CD14-positive monocyte (primary cell): ENCODE measurements at regions not wholly inside any gene's neighbourhood (a gene's known extent, or its start where the extent isn't known, plus 50 kb on each side); places are given as distances from the start of the nearest gene placed in this dataset.

Source experiments
- DNase-seq, 3 donors: peaks; one replicate each; pipeline ENCODE4 v3.0.0-alpha.2; 2011 to 2022
- H2AFZ ChIP-seq: 2 replicates; pipeline ENCODE4 v1.6.0; 2012; ENCODE audit warnings: mild to moderate bottlenecking, low read depth, low read length, inconsistent platforms; ENCODE audit not compliant: insufficient read depth, poor library complexity, severe bottlenecking
- H3K27ac ChIP-seq, 2 donors: 1 replicate in 1 of 2; 2 replicates in 1 of 2; pipeline ENCODE4 v1.5.1; 2012 to 2013; ENCODE audit warnings: low read length in 2 of 2, control low read depth in 1 of 2, inconsistent platforms in 1 of 2, low read depth in 1 of 2, mild to moderate bottlenecking in 1 of 2
- H3K27me3 ChIP-seq, 2 donors: one replicate each; pipeline versions ENCODE4 v1.6.0 to v1.6.1; 2011 to 2013; ENCODE audit warnings: low read length in 2 of 2; ENCODE audit not compliant: control insufficient read depth in 2 of 2, insufficient read depth in 2 of 2
- H3K36me3 ChIP-seq, 2 donors: replicated peaks in 1 of 2; 1 replicate in 1 of 2; 2 replicates in 1 of 2; pipeline versions ENCODE4 v1.5.1 to v1.6.1; 2012 to 2013; ENCODE audit warnings: low read length in 2 of 2, control low read depth in 1 of 2, inconsistent platforms in 1 of 2, mild to moderate bottlenecking in 1 of 2; ENCODE audit not compliant: insufficient read depth in 2 of 2, control insufficient read depth in 1 of 2
- H3K4me1 ChIP-seq, 2 donors: 1 replicate in 1 of 2; 2 replicates in 1 of 2; pipeline versions ENCODE4 v1.5.1 to v1.6.1; 2012 to 2013; ENCODE audit warnings: low read length in 2 of 2, control low read depth in 1 of 2, inconsistent platforms in 1 of 2, mild to moderate bottlenecking in 1 of 2, moderate library complexity in 1 of 2; ENCODE audit not compliant: insufficient read depth in 2 of 2, control insufficient read depth in 1 of 2
- H3K4me2 ChIP-seq: replicated peaks from 2 replicates; pipeline ENCODE3; 2012; ENCODE audit warnings: low read length, moderate library complexity, mild to moderate bottlenecking; ENCODE audit not compliant: poor library complexity, severe bottlenecking; ENCODE audit errors: extremely low read depth
- H3K4me3 ChIP-seq, 3 experiments: fragments of 200-600 bp in 1 of 3; sonication (generic) in 1 of 3; replicated peaks in 1 of 3; 1 replicate in 2 of 3; 2 replicates in 1 of 3; pipeline ENCODE4 v1.5.1; 2011 to 2013; ENCODE audit warnings: low read length in 3 of 3, mild to moderate bottlenecking in 3 of 3, control low read depth in 2 of 3, low read depth in 2 of 3, inconsistent platforms in 1 of 3, moderate library complexity in 1 of 3
- H3K79me2 ChIP-seq: 2 replicates; pipeline ENCODE4 v1.6.0; 2012; ENCODE audit warnings: mild to moderate bottlenecking, control low read depth, inconsistent platforms, low read length, moderate library complexity; ENCODE audit not compliant: insufficient read depth
- H3K9ac ChIP-seq: 2 replicates; pipeline ENCODE4 v1.6.0; 2017; ENCODE audit warnings: low read length, mild to moderate bottlenecking; ENCODE audit not compliant: insufficient read depth, poor library complexity, severe bottlenecking
- H3K9me3 ChIP-seq, 2 donors: replicated peaks in 1 of 2; 1 replicate in 1 of 2; 2 replicates in 1 of 2; pipeline versions ENCODE4 v1.5.1 to v1.6.1; 2012 to 2013; ENCODE audit warnings: low read length in 2 of 2, control low read depth in 1 of 2; ENCODE audit not compliant: control insufficient read depth in 1 of 2, insufficient read depth in 1 of 2
- H4K20me1 ChIP-seq: 2 replicates; pipeline ENCODE4 v1.6.0; 2012; ENCODE audit warnings: mild to moderate bottlenecking, low read length, control low read depth, moderate library complexity; ENCODE audit not compliant: insufficient read depth
- H3K27ac Mint-ChIP-seq, 7 donors: one replicate each; pipeline ENCODE4 v1.8.0; 2020; ENCODE audit warnings: mild to moderate bottlenecking in 7 of 7, mixed read lengths in 7 of 7, moderate library complexity in 6 of 7, inconsistent platforms in 2 of 7
- H3K27me3 Mint-ChIP-seq, 3 donors: one replicate each; pipeline ENCODE4 v1.8.0; 2021 to 2022; ENCODE audit warnings: low read depth in 3 of 3, mild to moderate bottlenecking in 3 of 3, mixed read lengths in 3 of 3, moderate library complexity in 3 of 3, inconsistent platforms in 1 of 3
- H3K36me3 Mint-ChIP-seq, 2 donors: one replicate each; pipeline ENCODE4 v1.8.0; 2020; ENCODE audit warnings: mixed read lengths in 2 of 2, inconsistent platforms in 1 of 2, mild to moderate bottlenecking in 1 of 2
- H3K4me1 Mint-ChIP-seq: one replicate; pipeline ENCODE4 v1.8.0; 2020; ENCODE audit warnings: mild to moderate bottlenecking, mixed read lengths
- H3K4me3 Mint-ChIP-seq, 2 donors: one replicate each; pipeline ENCODE4 v1.8.0; 2020; ENCODE audit warnings: mild to moderate bottlenecking in 2 of 2, mixed read lengths in 2 of 2, moderate library complexity in 1 of 2
- H3K9me3 Mint-ChIP-seq, 7 donors: one replicate each; pipeline ENCODE4 v1.8.0; 2020 to 2022; ENCODE audit warnings: mixed read lengths in 7 of 7, mild to moderate bottlenecking in 6 of 7, moderate library complexity in 6 of 7, inconsistent platforms in 2 of 7
- WGBS: methylation state at CpG from one replicate; pipeline ENCODE4 v1.1.5; 2013; ENCODE audit warnings: missing lambda C conversion rate; ENCODE audit not compliant: insufficient coverage; 5-methylcytosine and 5-hydroxymethylcytosine counted together
- intact Hi-C, 2 donors: fragments of 100-400 bp; cut with micrococcal nuclease; formaldehyde crosslinking; loops; one replicate each; pipeline versions ENCODE4 v1.15.0 to v1.15.1; 2023
- TF ChIP-seq, protein P1 (sequence below): fragments of 200-600 bp; IDR thresholded peaks from one replicate; pipeline ENCODE4 v1.8.0; 2022; ENCODE audit warnings: antibody characterized with exemption, mild to moderate bottlenecking

DNA sequence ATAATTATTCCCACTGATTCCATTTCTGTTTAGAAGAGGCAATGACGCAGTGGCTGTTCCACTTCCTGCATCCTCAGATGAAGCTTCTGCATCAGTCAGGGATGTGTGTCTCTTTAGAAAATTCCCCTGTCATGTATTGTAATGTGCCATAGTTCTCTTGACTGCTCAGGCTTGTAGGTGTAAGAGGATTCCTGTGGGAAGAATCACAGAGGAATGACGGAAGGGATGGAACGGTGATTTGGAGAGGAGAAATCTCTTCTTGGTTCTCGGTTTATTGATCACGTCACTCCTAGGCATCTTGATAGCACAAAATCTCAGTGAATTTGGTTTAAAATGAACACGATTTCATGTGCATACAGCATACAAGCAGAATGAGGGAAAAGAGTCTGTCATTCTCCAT is 69.8 kb upstream of the PRKCQ start:
- Histone ChIP-seq H3K36me3 (no peaks in the 10 kb centered on the region), H3K27me3 (no peaks in the 10 kb centered on the region), H3K27ac (no peak overlapping the region), H2AFZ (no peak overlapping the region), H4K20me1 (no peaks in the 10 kb centered on the region), H3K4me3 (no peak overlapping the region), H3K4me2 (no peak overlapping the region), H3K4me1 (no peaks in the 10 kb centered on the region), H3K9me3 (no peaks in the 10 kb centered on the region), H3K79me2 (no peaks in the 10 kb centered on the region), H3K9ac (no peak overlapping the region)
- intact Hi-C loops, result no loop called here
- no peak overlapping the region for H3K4me3 Mint-ChIP-seq
- DNase-seq, result no peak
- H3K36me3 Mint-ChIP-seq, result no peaks in the 10 kb centered on the region
- peaks cover 2% of the 10 kb centered on the region for H3K4me1 Mint-ChIP-seq
- no peak overlapping the region for H3K27ac Mint-ChIP-seq
- TF ChIP-seq, protein P1, sequence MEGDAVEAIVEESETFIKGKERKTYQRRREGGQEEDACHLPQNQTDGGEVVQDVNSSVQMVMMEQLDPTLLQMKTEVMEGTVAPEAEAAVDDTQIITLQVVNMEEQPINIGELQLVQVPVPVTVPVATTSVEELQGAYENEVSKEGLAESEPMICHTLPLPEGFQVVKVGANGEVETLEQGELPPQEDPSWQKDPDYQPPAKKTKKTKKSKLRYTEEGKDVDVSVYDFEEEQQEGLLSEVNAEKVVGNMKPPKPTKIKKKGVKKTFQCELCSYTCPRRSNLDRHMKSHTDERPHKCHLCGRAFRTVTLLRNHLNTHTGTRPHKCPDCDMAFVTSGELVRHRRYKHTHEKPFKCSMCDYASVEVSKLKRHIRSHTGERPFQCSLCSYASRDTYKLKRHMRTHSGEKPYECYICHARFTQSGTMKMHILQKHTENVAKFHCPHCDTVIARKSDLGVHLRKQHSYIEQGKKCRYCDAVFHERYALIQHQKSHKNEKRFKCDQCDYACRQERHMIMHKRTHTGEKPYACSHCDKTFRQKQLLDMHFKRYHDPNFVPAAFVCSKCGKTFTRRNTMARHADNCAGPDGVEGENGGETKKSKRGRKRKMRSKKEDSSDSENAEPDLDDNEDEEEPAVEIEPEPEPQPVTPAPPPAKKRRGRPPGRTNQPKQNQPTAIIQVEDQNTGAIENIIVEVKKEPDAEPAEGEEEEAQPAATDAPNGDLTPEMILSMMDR, result no peak
- 96% methylated on average over 4 of the region's 6 CpGs for WGBS
- no peaks in the 10 kb centered on the region for H3K9me3 Mint-ChIP-seq
- H3K27me3 Mint-ChIP-seq, result peaks cover 2 to 3% (median 2%) of the 10 kb centered on the region in 3 donors

DNA sequence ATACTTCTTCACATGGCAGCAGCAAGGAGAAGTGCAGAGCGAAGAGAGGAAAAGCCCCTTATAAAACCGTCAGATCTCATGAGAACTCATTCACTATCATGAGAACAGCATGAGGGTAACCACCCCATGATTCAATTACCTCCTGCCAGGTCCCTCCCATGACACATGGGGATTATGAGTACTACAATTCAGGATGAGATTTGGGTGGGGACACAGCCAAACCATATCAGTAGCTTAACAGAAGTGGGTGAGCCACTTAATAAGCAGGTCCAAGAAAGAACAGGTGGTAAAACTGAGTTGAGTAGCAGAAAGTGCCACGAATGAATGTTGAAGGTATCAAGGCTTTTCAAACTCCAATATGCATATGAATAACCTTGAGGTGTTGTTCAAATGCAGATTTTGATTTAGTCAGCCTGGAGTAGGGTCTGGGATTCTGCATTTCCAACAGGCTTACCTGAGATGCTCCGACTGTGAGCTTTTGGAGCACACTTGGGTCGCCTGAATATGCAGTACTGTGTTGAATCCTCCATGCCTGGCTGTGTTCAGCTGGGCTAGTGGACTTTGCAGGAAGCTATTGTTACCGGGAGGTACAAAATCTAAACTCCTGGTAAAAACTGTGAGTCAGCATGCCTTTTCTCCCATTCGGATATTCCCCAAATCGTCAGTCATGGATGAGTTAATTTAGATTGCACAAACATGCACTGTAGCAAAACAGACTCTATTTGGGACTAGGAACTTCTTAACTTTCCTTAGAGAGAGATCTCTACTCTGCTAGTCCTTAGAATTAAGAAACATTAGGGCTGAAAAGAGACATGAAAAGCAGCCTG is 69.0 kb upstream of the PRKCQ start:
- no peak overlapping the region for H3K4me3 ChIP-seq
- H3K4me2 ChIP-seq, result no peak overlapping the region
- Mint-ChIP-seq H3K36me3 (no peaks in the 10 kb centered on the region), H3K27me3 (peaks cover 2 to 3% (median 2%) of the 10 kb centered on the region in 3 donors), H3K9me3 (no peaks in the 10 kb centered on the region), H3K27ac (no peak overlapping the region), H3K4me1 (peaks cover 2% of the 10 kb centered on the region), H3K4me3 (no peak overlapping the region)
- H3K27me3 ChIP-seq, result no peaks in the 10 kb centered on the region
- WGBS, result 77% methylated on average over 5 of the region's 8 CpGs
- no peaks in the 10 kb centered on the region for H3K36me3 ChIP-seq
- no peaks in the 10 kb centered on the region for H3K9me3 ChIP-seq
- intact Hi-C loops, result no loop called here
- H4K20me1 ChIP-seq, result no peaks in the 10 kb centered on the region
- H3K27ac ChIP-seq, result no peak overlapping the region
- TF ChIP-seq, protein P1, result no peak
- no peak overlapping the region for H2AFZ ChIP-seq
- H3K9ac ChIP-seq, result no peak overlapping the region
- DNase-seq, result no peak
- H3K79me2 ChIP-seq, result no peaks in the 10 kb centered on the region
- no peaks in the 10 kb centered on the region for H3K4me1 ChIP-seq
